CD4-positive, alpha-beta T cell treated with Interferon alpha-2 for 1 hour (primary cell): ENCODE measurements at regions not wholly inside any gene's neighbourhood (a gene's known extent, or its start where the extent isn't known, plus 50 kb on each side); places are given as distances from the start of the nearest gene placed in this dataset.
"Not testable (repeated sequence)": the region's sequence is repeated elsewhere in the genome, so short reads cannot be mapped to it uniquely, and the experiment has no call there.

Experiments used
- DNase-seq, 2 donors: peaks; one replicate each; pipeline ENCODE4 v3.0.0-alpha.2; 2020 to 2022

DNA sequence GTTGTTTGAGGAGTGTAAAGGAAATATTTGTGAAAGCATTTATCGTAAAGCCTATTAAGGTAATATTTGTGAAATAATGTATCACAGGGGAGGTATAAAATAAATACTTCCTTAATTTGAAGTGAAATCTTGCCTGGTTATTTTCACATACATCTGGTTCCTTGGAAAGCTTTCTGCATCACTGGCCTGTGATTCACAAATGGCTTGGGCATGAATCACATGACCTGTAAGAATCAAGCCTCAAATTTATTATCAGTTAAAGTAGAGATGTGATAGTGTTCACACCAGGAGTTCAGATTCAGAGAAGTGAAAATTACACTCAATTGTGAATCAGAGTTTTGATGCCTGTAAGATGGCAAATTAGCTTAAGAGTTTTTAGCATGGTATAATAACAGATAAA, 1911.4 kb downstream of the STIM2 start:
- DNase-seq: no peak

DNA sequence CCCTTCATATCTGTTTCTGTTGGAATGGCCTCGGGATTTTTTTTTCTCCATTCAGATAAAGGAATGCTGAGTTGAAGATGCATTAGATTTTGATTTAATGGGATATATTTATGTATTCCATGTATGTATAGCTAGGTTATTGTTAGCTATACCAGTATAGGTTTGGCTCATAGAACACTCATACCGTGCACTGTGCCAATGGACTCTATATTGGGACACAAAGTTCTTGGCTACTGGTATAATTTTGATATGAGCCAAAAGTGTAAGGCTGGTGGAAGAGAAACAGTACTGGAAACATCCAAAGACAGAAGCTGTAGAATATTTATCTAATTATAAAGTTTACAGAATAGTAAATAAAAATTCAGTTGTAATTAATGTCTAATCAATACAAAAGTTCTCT, 1912.1 kb downstream of the STIM2 start:
- no peak for DNase-seq

GRCh38 chr4:28774344-28774743, 1913.7 kb downstream of the STIM2 start:
- no peak for DNase-seq

DNA sequence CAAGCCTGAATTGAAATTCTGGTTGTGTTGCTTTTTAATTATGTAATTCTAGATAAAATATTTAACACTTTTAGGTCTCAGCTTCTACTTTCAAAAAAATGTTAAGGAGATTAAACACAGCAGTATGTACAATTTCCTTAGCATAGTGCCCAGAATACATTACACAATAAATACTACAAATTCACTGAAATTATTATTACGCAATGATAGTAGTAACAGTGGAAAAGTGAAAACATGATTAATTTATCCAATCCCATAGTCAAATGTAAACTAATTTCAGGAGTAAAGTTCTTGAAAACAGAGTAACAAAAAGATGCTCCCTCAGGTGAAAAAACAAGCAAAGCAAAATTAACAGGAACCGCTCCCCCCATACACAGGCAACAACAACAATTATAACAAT, 1915.4 kb downstream of the STIM2 start:
- no peak for DNase-seq

- DNase-seq: no peak
Observed at GRCh38 chr4:28784188-28784587, 1923.5 kb downstream of the STIM2 start.

- DNase-seq: no peak
Observed at GRCh38 chr4:28787947-28788346, 1927.3 kb downstream of the STIM2 start.

GRCh38 chr4:28788929-28789490, 1928.4 kb downstream of the STIM2 start:
- DNase-seq: no peak

- no peak for DNase-seq
Observed at GRCh38 chr4:28792917-28793597, 1927.1 kb upstream of the PCDH7 start.

DNA sequence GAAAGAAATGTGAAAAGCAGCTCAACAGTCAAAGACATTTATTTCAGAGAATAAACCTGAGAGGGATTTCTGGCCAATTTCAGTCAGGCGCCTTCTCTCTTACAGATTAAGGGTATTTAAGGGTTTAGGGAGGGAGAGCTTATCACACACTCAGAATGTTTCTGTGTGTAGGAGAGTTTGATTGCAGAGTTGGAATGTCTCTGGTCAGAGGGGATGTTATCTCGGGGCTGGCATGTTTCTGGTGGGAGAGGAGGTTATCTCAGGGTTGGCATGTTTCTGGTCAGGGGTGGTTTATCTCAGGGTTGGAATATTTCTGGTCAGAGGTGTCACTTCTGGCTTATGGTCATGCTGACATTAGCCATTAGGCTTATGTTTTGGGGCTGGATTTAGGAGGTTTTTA, 1920.5 kb upstream of the PCDH7 start:
- no peak for DNase-seq

DNA sequence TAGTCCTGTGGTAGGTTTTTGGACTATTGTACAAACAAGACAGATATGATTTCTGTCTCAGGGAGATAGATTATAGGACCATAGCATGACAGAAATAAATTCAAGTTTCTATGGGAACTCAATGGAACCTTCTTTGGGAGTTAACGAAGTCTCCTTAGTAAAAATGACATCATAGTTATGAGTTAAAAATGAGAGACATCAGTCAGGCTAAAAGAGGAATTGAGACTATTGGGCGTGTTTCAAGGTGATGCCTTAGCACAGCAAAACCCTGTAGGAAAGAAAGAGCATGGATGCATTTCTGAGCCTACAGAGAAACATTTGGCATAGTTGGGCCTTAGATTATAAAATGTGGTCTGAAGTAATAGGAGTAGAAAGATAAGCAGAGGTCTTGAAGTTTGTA, 1909.1 kb upstream of the PCDH7 start:
- DNase-seq: no peak

DNA sequence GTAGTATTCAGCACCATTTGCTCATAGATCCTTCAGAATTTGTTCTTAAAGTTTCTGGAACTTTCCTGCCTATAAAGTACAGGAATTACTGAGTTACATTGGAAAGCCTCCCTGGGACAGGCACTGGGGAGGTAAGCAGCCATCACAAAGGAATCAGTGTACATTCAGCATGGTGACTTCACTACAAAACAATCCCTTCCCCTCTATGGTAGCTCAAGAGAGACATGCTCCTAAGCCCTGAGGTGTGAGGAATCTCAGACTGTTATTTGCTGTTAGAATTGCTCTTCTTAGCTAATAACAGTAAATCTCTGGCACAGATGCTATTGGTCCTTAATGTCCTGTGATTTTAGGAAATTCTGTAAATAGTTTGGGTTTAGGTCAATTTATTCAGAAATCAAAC, 1898.0 kb upstream of the PCDH7 start:
- DNase-seq: no peak

DNA sequence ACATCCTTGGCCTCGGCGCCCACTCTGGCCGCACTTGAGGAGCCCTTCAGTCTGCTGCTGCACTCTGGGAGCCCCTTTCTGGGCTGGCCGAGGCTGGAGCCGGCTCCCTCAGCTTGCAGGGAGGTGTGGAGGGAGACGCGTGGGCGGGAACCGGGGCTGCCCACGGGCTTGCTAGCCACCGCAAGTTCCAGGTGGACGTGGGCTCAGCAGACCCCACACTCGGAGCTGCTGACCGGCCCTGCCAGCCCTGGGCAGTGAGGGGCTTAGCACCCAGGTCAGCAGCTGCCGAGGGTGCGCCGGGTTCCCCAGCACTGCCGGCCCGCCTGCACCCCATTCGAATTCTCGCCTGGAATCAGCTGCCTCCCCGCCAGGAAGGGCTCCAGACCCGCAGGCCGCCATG, 1892.3 kb upstream of the PCDH7 start:
- DNase-seq: no peak

- DNase-seq: no peak
Observed at GRCh38 chr4:28831867-28832266, 1888.3 kb upstream of the PCDH7 start.

GRCh38 chr4:28832444-28832843, 1887.7 kb upstream of the PCDH7 start:
- DNase-seq: no peak

GRCh38 chr4:28834120-28834519, 1886.0 kb upstream of the PCDH7 start:
- no peak for DNase-seq

GRCh38 chr4:28835501-28835900, 1884.7 kb upstream of the PCDH7 start:
- no peak for DNase-seq

DNA sequence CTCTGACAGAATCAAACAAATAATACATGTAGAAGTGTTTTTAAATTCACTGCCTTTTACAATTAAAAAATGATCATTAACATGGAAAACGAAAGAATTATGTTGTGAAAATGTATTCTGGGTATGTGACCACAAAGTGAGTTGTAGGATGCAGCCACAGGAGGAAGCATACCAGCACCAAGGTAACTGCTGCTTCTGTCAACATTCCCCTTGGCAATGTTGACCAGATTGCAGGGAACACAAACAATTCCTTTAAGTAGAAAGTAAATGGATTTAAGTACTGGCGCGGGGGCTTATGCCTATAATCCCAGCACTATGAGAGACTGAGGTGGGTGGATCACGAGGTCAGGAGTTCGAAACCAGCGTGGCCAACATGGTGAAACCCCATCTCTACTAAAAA, 1877.9 kb upstream of the PCDH7 start:
- no peak for DNase-seq

GRCh38 chr4:28845158-28845557, 1875.0 kb upstream of the PCDH7 start:
- DNase-seq: no peak

DNA sequence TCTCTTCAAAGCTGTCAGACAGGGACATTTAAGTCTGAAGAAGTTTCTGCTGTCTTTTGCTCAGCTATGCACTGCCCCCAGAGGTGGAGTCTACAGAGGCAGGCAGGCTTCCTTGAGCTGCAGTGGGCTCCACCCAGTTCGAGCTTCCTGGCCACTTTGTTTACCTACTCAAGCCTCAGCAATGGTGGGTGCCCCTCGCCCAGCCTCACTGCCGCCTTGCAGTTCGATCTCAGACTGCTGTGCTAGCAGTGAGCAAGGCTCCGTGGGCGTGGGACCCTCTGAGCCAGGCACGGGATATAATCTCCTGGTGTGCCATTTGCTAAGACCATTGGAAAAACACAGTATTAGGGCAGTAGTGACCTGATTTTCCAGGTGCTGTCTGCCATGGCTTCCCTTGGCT, 1863.1 kb upstream of the PCDH7 start:
- not testable (repeated sequence) for DNase-seq

DNA sequence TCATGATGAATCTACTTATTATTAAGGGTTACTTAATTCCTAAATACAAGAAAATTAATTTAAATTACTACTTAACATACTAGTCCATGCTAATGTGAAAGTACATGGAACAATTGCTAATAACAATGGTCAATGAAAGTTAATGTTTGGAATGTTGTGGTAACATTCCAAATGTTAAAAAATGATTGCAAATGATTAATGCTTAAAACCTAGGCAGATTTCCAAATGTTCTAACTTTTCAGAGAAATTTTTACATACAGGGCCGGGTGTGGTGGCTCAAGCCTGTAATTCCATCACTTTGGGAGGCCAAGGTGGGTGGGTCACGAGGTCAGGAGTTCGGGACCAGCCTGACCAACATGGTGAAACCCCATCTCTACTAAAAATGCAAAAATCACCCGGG, 1851.3 kb upstream of the PCDH7 start:
- no peak for DNase-seq

- no peak for DNase-seq
Observed at GRCh38 chr4:28879178-28879577, 1841.0 kb upstream of the PCDH7 start.

- DNase-seq: no peak
Observed at GRCh38 chr4:28879900-28880299, 1840.3 kb upstream of the PCDH7 start.

DNA sequence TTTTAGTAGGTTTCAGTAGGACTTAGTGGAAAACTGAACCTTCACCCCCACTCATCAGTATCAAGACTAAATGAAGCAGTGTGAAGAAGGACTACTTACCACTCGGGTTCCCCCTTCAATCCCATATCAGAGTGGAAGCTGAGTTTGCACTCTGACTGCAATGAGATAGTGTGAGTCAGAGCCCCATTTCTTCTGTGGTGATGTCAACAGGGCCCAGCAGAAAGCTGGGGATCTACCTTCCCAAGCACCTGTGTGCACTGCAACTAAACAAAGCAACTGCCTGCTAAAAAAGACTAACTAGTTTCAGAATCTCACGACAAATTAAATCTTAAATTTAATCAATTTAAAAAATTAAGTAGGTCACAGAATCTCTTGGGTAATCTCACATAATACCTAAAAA, 1837.0 kb upstream of the PCDH7 start:
- DNase-seq: no peak

GRCh38 chr4:28886934-28887333, 1833.2 kb upstream of the PCDH7 start:
- no peak for DNase-seq
